Endothelial cell (in vitro differentiated cells): ENCODE measurements at regions not wholly inside any gene's neighbourhood (a gene's known extent, or its start where the extent isn't known, plus 50 kb on each side); places are given as distances from the start of the nearest gene placed in this dataset.
"Not testable (repeated sequence)": the region's sequence is repeated elsewhere in the genome, so short reads cannot be mapped to it uniquely, and the experiment has no call there.

Experiments
- DNase-seq: peaks from one replicate; pipeline ENCODE4 v3.0.0; 2021; ENCODE audit warnings: low spot score
- H3K27ac Mint-ChIP-seq: one replicate; pipeline ENCODE4 v1.8.0; 2021; ENCODE audit warnings: mixed read lengths, inconsistent platforms; ENCODE audit not compliant: unreplicated experiment
- H3K27me3 Mint-ChIP-seq: one replicate; pipeline ENCODE4 v1.8.0; 2021; ENCODE audit warnings: mild to moderate bottlenecking, moderate library complexity, mixed read lengths, inconsistent platforms; ENCODE audit not compliant: unreplicated experiment
- H3K36me3 Mint-ChIP-seq: one replicate; pipeline ENCODE4 v1.8.0; 2021; ENCODE audit warnings: mild to moderate bottlenecking, low read depth, mixed read lengths, inconsistent platforms; ENCODE audit not compliant: unreplicated experiment
- H3K4me1 Mint-ChIP-seq: one replicate; pipeline ENCODE4 v1.8.0; 2021; ENCODE audit warnings: mild to moderate bottlenecking, mixed read lengths, inconsistent platforms; ENCODE audit not compliant: unreplicated experiment
- H3K4me3 Mint-ChIP-seq: one replicate; pipeline ENCODE4 v1.8.0; 2021; ENCODE audit warnings: mild to moderate bottlenecking, mixed read lengths, inconsistent platforms; ENCODE audit not compliant: unreplicated experiment
- H3K9me3 Mint-ChIP-seq: one replicate; pipeline ENCODE4 v1.8.0; 2021; ENCODE audit warnings: mixed read lengths, inconsistent platforms; ENCODE audit not compliant: unreplicated experiment

DNA sequence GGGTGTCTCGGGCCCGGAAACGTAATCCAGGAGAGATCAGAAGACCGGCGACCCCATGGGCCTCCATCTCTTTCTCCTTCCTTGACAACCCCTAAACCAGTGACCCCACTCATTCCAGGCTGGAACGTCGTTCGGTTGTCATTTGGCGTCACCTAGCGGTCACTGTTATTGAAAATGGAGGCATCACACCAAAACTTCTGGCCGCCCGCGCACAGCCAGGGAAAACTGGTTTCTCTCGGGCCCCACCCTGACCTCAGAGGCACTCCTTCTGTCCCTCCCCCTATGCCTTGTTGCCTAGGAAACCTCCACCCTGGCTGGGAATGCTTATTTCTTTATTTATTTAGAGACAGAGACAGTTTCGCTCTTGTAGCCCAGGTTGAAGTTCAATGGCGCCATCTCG is 2327.3 kb upstream of the TPTE start:
- not testable (repeated sequence) for H3K27ac Mint-ChIP-seq, DNase-seq, H3K9me3 Mint-ChIP-seq, H3K36me3 Mint-ChIP-seq, H3K27me3 Mint-ChIP-seq, H3K4me1 Mint-ChIP-seq, H3K4me3 Mint-ChIP-seq

DNA sequence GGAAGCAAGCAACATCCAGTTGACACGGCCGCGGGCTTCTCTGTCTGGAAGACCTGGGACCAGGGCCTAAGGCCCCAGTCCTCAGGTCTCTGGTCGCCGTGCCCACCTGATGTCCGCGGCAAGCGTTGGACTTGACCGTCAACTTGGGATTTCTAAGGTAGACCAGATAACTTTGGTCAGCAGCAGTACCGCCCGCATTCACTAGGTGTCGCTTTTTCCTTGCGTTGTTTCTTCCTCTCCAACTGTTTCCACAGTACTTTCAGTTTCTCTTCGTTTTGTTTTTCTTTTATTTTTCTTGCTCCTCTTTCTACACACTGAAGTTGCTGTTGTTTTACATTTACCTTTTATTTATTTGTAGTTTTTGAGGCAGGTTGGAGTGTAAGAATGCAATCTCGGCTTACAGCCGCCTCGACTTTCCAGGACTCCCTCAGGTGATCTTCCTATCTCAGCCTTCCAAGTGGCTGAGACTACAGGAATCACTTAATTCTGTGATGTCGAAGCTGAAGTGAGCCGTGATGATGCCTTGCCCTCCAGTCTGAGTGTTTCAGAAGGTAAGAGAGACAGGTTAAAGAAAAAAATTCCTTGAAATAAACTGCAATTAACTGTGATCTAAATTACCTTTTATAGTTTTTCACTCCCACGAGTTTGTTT is 2323.9 kb upstream of the TPTE start:
- H3K4me1 Mint-ChIP-seq, DNase-seq, H3K4me3 Mint-ChIP-seq, H3K27me3 Mint-ChIP-seq, H3K9me3 Mint-ChIP-seq, H3K36me3 Mint-ChIP-seq, H3K27ac Mint-ChIP-seq: not testable (repeated sequence)

- H3K27ac Mint-ChIP-seq, H3K4me3 Mint-ChIP-seq, H3K27me3 Mint-ChIP-seq, DNase-seq, H3K9me3 Mint-ChIP-seq, H3K4me1 Mint-ChIP-seq, H3K36me3 Mint-ChIP-seq: not testable (repeated sequence)
Measured at GRCh38 chr21:8205094-8205891, 2316.1 kb upstream of the TPTE start.

- not testable (repeated sequence) for DNase-seq, H3K9me3 Mint-ChIP-seq, H3K4me3 Mint-ChIP-seq, H3K27me3 Mint-ChIP-seq, H3K36me3 Mint-ChIP-seq, H3K4me1 Mint-ChIP-seq, H3K27ac Mint-ChIP-seq
Measured at GRCh38 chr21:8205892-8206188, 2315.5 kb upstream of the TPTE start.

DNA sequence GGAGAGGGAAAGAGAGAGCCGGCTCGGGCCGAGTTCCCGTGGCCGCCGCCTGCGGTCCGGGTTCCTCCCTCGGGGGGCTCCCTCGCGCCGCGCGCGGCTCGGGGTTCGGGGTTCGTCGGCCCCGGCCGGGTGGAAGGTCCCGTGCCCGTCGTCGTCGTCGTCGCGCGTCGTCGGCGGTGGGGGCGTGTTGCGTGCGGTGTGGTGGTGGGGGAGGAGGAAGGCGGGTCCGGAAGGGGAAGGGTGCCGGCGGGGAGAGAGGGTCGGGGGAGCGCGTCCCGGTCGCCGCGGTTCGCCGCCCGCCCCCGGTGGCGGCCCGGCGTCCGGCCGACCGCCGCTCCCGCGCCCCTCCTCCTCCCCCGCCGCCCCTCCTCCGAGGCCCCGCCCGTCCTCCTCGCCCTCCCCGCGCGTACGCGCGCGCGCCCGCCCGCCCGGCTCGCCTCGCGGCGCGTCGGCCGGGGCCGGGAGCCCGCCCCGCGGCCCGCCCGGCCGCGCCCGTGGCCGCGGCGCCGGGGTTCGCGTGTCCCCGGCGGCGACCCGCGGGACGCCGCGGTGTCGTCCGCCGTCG is 2308.3 kb upstream of the TPTE start:
- not testable (repeated sequence) for H3K27ac Mint-ChIP-seq, H3K36me3 Mint-ChIP-seq, H3K4me3 Mint-ChIP-seq, H3K9me3 Mint-ChIP-seq, H3K4me1 Mint-ChIP-seq, H3K27me3 Mint-ChIP-seq
- DNase-seq = peak; percentile 72

DNA sequence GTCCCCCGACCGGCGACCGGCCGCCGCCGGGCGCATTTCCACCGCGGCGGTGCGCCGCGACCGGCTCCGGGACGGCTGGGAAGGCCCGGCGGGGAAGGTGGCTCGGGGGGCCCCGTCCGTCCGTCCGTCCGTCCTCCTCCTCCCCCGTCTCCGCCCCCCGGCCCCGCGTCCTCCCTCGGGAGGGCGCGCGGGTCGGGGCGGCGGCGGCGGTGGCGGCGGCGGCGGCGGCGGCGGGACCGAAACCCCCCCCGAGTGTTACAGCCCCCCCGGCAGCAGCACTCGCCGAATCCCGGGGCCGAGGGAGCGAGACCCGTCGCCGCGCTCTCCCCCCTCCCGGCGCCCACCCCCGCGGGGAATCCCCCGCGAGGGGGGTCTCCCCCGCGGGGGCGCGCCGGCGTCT is 2306.8 kb upstream of the TPTE start:
- not testable (repeated sequence) for H3K27ac Mint-ChIP-seq, H3K4me1 Mint-ChIP-seq

DNA sequence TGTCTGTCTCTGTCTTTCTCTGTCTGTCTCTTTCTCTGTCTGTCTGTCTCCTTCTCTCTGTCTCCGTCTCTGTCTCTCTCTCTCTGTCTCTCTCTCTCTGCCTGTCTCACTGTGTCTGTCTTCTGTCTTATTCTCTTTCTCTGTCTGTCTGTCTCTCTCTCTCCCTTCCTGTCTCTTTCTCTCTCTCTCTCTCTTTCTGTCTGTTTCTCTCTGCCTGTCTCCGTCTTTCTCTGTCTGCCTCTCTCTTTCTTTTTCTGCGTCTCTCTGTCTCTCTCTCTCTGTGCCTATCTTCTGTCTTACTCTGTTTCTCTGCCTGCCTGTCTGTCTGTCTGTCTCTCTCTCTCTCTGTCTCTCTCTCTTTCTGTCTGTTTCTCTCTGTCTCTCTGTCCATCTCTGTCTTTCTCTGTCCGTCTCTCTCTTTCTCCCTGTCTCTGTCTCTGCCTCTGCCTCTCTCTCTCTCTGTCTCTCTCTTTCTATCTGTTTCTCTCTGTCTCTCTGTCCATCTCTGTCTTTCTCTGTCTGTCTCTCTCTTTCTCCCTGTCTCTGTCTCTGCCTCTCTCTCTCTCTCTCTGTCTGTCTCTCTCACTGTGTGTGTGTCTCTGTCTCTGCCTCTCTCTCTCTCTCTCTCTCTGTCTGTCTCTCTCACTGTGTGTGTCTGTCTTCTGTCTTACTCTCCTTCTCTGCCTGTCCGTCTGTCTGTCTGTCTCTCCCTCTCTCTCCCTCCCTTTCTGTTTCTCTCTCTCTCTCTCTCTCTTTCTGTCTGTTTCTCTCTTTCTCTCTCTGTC is 2291.8 kb upstream of the TPTE start:
- Mint-ChIP-seq H3K9me3 (peaks cover 10% of the 10 kb centered on the region), H3K36me3 (peaks cover 10% of the 10 kb centered on the region)
- H3K4me3 Mint-ChIP-seq, H3K27me3 Mint-ChIP-seq, H3K27ac Mint-ChIP-seq, H3K4me1 Mint-ChIP-seq, DNase-seq: not testable (repeated sequence)

More for the DNA sequence above, 2306.8 kb upstream of the TPTE start:
- not testable (repeated sequence) for H3K36me3 Mint-ChIP-seq, H3K4me3 Mint-ChIP-seq, DNase-seq, H3K27me3 Mint-ChIP-seq, H3K9me3 Mint-ChIP-seq

GRCh38 chr21:8231252-8231651 is 2290.1 kb upstream of the TPTE start:
- not testable (repeated sequence) for H3K27ac Mint-ChIP-seq, H3K4me3 Mint-ChIP-seq, H3K27me3 Mint-ChIP-seq, H3K4me1 Mint-ChIP-seq, DNase-seq
- H3K9me3 Mint-ChIP-seq = peaks cover 10% of the 10 kb centered on the region
- peaks cover 10% of the 10 kb centered on the region for H3K36me3 Mint-ChIP-seq

DNA sequence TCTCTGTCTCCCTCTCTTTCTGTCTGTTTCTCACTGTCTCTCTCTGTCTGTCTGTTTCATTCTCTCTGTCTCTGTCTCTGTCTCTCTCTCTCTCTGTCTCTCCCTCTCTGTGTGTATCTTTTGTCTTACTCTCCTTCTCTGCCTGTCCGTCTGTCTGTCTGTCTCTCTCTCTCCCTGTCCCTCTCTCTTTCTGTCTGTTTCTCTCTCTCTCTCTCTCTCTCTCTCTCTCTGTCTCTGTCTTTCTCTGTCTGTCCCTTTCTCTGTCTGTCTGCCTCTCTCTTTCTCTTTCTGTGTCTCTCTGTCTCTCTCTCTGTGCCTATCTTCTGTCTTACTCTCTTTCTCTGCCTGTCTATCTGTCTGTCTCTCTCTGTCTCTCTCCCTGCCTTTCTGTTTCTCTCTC is 2288.4 kb upstream of the TPTE start:
- not testable (repeated sequence) for H3K4me1 Mint-ChIP-seq, DNase-seq, H3K27me3 Mint-ChIP-seq, H3K4me3 Mint-ChIP-seq, H3K27ac Mint-ChIP-seq
- Mint-ChIP-seq H3K9me3 (peaks cover 10% of the 10 kb centered on the region), H3K36me3 (peaks cover 10% of the 10 kb centered on the region)

- H3K4me3 Mint-ChIP-seq = not testable (repeated sequence)
Measured at GRCh38 chr21:8234059-8234458, 2287.3 kb upstream of the TPTE start.

GRCh38 chr21:8244723-8245641 is 2276.4 kb upstream of the TPTE start:
- not testable (repeated sequence) for H3K27me3 Mint-ChIP-seq, H3K36me3 Mint-ChIP-seq, H3K9me3 Mint-ChIP-seq, H3K4me3 Mint-ChIP-seq, H3K4me1 Mint-ChIP-seq, DNase-seq, H3K27ac Mint-ChIP-seq

More at GRCh38 chr21:8234059-8234458, 2287.3 kb upstream of the TPTE start:
- DNase-seq, H3K27me3 Mint-ChIP-seq, H3K36me3 Mint-ChIP-seq, H3K4me1 Mint-ChIP-seq, H3K27ac Mint-ChIP-seq, H3K9me3 Mint-ChIP-seq: not testable (repeated sequence)
